B cell (primary cell): ENCODE measurements at regions not wholly inside any gene's neighbourhood (a gene's known extent, or its start where the extent isn't known, plus 50 kb on each side); places are given as distances from the start of the nearest gene placed in this dataset.

ENCODE experiments used
- CTCF ChIP-seq: fragments of 200-600 bp; IDR thresholded peaks from one replicate; pipeline ENCODE4 v1.8.0; 2022; ENCODE audit warnings: antibody characterized with exemption, mild to moderate bottlenecking
- EZH2 ChIP-seq: IDR thresholded peaks from 2 replicates; pipeline ENCODE4 v1.6.1; 2012; ENCODE audit warnings: borderline replicate concordance, low read depth, mild to moderate bottlenecking, moderate library complexity, low read length; ENCODE audit not compliant: insufficient read depth, poor library complexity, severe bottlenecking

- no peak for TF ChIP-seq CTCF
- TF ChIP-seq EZH2, result no peak
Observed at GRCh38 chr3:28036599-28037575, 204.5 kb upstream of the CMC1 start.
